H1 (cell line): ENCODE measurements at regions not wholly inside any gene's neighbourhood (a gene's known extent, or its start where the extent isn't known, plus 50 kb on each side); places are given as distances from the start of the nearest gene placed in this dataset.

ENCODE experiments used
- CTCF ChIA-PET: fragments of 300-600 bp; sonication (Branson Sonifier 250); formaldehyde crosslinking; loops from one replicate; lab custom pipeline; 2021; ENCODE audit not compliant: partially characterized antibody; lab: Charles Lee
- POLR2A ChIA-PET: fragments of 300-600 bp; sonication (Branson Sonifier 250); formaldehyde crosslinking; loops from one replicate; lab custom pipeline; 2021; ENCODE audit warnings: inconsistent platforms; ENCODE audit not compliant: partially characterized antibody; lab: Charles Lee
- DNase-seq, 2 experiments: peaks; one replicate each; pipeline versions ENCODE4 v3.0.0 to v3.0.0-alpha.2; 2010 to 2022; ENCODE audit warnings: low spot score in 2 of 2, low read depth in 1 of 2, mixed read lengths in 1 of 2
- FAIRE-seq: peaks from 2 replicates; lab custom pipeline; 2011; peaks lifted over from hg19 to GRCh38; lab: Jason Lieb, UNC
- H2AFZ ChIP-seq: 2 replicates; pipeline ENCODE4 v1.8.1; 2012; ENCODE audit warnings: low read length, inconsistent platforms
- H2AK5ac ChIP-seq: 2 replicates; pipeline ENCODE4 v1.6.1; 2013; ENCODE audit warnings: low read depth, low read length
- H2BK120ac ChIP-seq: replicated peaks from 2 replicates; pipeline ENCODE3; 2013; ENCODE audit warnings: low read depth, low read length, inconsistent platforms
- H2BK12ac ChIP-seq: 2 replicates; pipeline ENCODE4 v1.6.1; 2013; ENCODE audit warnings: low read depth, low read length
- H2BK15ac ChIP-seq: 2 replicates; pipeline ENCODE4 v1.6.1; 2013; ENCODE audit warnings: low read length
- H2BK20ac ChIP-seq: 2 replicates; pipeline ENCODE4 v1.6.1; 2013; ENCODE audit warnings: low read length
- H2BK5ac ChIP-seq: 2 replicates; pipeline ENCODE4 v1.6.1; 2013; ENCODE audit warnings: low read depth, low read length
- H3K14ac ChIP-seq: 2 replicates; pipeline ENCODE4 v1.6.1; 2013; ENCODE audit warnings: inconsistent platforms; ENCODE audit not compliant: insufficient read length
- H3K18ac ChIP-seq: 2 replicates; pipeline ENCODE4 v1.6.1; 2013; ENCODE audit warnings: low read length; ENCODE audit errors: extremely low read depth
- H3K23ac ChIP-seq: 2 replicates; pipeline ENCODE4 v1.6.1; 2013; ENCODE audit warnings: inconsistent platforms; ENCODE audit not compliant: insufficient read length
- H3K23me2 ChIP-seq: 2 replicates; pipeline ENCODE4 v1.6.1; 2013; ENCODE audit warnings: low read depth, low read length
- H3K27ac ChIP-seq: 2 replicates; pipeline ENCODE4 v1.6.1; 2011; ENCODE audit warnings: low read depth, low read length, inconsistent platforms
- H3K27me3 ChIP-seq, 4 experiments: replicated peaks in 1 of 4; 1 replicate in 1 of 4; 2 replicates in 3 of 4; pipeline versions ENCODE4 v1.6.1 to v1.8.1; 2011 to 2013; ENCODE audit warnings: low read length in 3 of 4, mild to moderate bottlenecking in 3 of 4, inconsistent platforms in 2 of 4, mixed read lengths in 2 of 4, moderate library complexity in 1 of 4; ENCODE audit not compliant: control insufficient read depth in 3 of 4, insufficient read depth in 3 of 4; ENCODE audit errors: extremely low read depth in 1 of 4
- H3K36me3 ChIP-seq, 4 experiments: 2 replicates each; pipeline versions ENCODE4 v1.6.1 to v1.8.1; 2011 to 2013; ENCODE audit warnings: mild to moderate bottlenecking in 4 of 4, low read length in 3 of 4, moderate library complexity in 2 of 4, control low read depth in 1 of 4, inconsistent platforms in 1 of 4; ENCODE audit not compliant: insufficient read depth in 4 of 4, control insufficient read depth in 2 of 4
- H3K4ac ChIP-seq: replicated peaks from 2 replicates; pipeline ENCODE3; 2013; ENCODE audit warnings: low read length, low read depth, mixed read lengths, inconsistent platforms; ENCODE audit not compliant: insufficient read length
- H3K4me1 ChIP-seq, 4 experiments: replicated peaks in 1 of 4; 1 replicate in 1 of 4; 2 replicates in 3 of 4; pipeline versions ENCODE4 v1.6.1 to v1.8.1; 2011 to 2013; ENCODE audit warnings: low read length in 3 of 4, inconsistent platforms in 2 of 4, mixed read lengths in 1 of 4; ENCODE audit not compliant: insufficient read depth in 4 of 4, control insufficient read depth in 3 of 4
- H3K4me2 ChIP-seq, 2 experiments: 2 replicates each; pipeline versions ENCODE4 v1.6.1 to v1.8.1; 2011 to 2013; ENCODE audit warnings: low read depth in 2 of 2, low read length in 2 of 2, control low read depth in 1 of 2, inconsistent platforms in 1 of 2, mild to moderate bottlenecking in 1 of 2; ENCODE audit not compliant: insufficient read depth in 1 of 2
- H3K4me3 ChIP-seq, 4 experiments: fragments of 200-600, 300-600 bp in 1 of 4; sonication (generic), shearing (Covaris generic), sonication (Bioruptor Twin) in 1 of 4; 2 replicates each; pipeline versions ENCODE4 v1.5.1 to v1.8.1; 2011 to 2016; ENCODE audit warnings: low read length in 4 of 4, low read depth in 3 of 4, control low read depth in 2 of 4, inconsistent platforms in 2 of 4, mild to moderate bottlenecking in 2 of 4, mixed read lengths in 1 of 4, moderate library complexity in 1 of 4; ENCODE audit not compliant: insufficient read depth in 2 of 4; ENCODE audit errors: extremely low read depth in 1 of 4
- H3K56ac ChIP-seq: replicated peaks from 2 replicates; pipeline ENCODE3; 2013; ENCODE audit warnings: low read depth, mild to moderate bottlenecking, mixed read lengths, low read length, inconsistent platforms; ENCODE audit not compliant: insufficient read length
- H3K79me1 ChIP-seq: 2 replicates; pipeline ENCODE4 v1.6.1; 2013; ENCODE audit warnings: low read depth, low read length, control low read depth
- H3K79me2 ChIP-seq, 2 experiments: 2 replicates each; pipeline versions ENCODE4 v1.6.1 to v1.8.1; 2012 to 2013; ENCODE audit warnings: low read length in 2 of 2, mild to moderate bottlenecking in 2 of 2, inconsistent platforms in 1 of 2; ENCODE audit not compliant: insufficient read depth in 2 of 2, control insufficient read depth in 1 of 2
- H3K9ac ChIP-seq, 4 experiments: replicated peaks in 1 of 4; 1 replicate in 1 of 4; 2 replicates in 3 of 4; pipeline versions ENCODE4 v1.6.1 to v1.8.1; 2011 to 2013; ENCODE audit warnings: low read depth in 3 of 4, low read length in 3 of 4, control low read depth in 2 of 4, mild to moderate bottlenecking in 2 of 4, moderate library complexity in 2 of 4, inconsistent platforms in 1 of 4; ENCODE audit errors: extremely low read depth in 1 of 4
- H3K9me3 ChIP-seq, 2 experiments: 2 replicates each; pipeline versions ENCODE4 v1.6.1 to v1.8.1; 2012 to 2013; ENCODE audit warnings: mild to moderate bottlenecking in 2 of 2, moderate library complexity in 2 of 2, control low read depth in 1 of 2, inconsistent platforms in 1 of 2, low read depth in 1 of 2, low read length in 1 of 2, mixed read lengths in 1 of 2; ENCODE audit not compliant: insufficient read depth in 2 of 2
- H4K20me1 ChIP-seq, 2 experiments: replicated peaks in 1 of 2; 2 replicates each; pipeline versions ENCODE3 to v1.8.1; 2011 to 2013; ENCODE audit warnings: inconsistent platforms in 2 of 2, low read length in 2 of 2, mild to moderate bottlenecking in 1 of 2; ENCODE audit not compliant: insufficient read depth in 2 of 2, control insufficient read depth in 1 of 2
- H4K5ac ChIP-seq: 2 replicates; pipeline ENCODE4 v1.6.1; 2013; ENCODE audit warnings: low read length, low read depth, mixed read lengths, inconsistent platforms; ENCODE audit not compliant: insufficient read length
- H4K8ac ChIP-seq: 2 replicates; pipeline ENCODE4 v1.8.0; 2013; ENCODE audit warnings: mild to moderate bottlenecking, moderate library complexity, low read length, inconsistent platforms; ENCODE audit not compliant: insufficient read depth; ENCODE audit errors: extremely low read depth
- H4K91ac ChIP-seq: replicated peaks from 2 replicates; pipeline ENCODE3; 2013; ENCODE audit warnings: low read length, mixed read lengths, inconsistent platforms; ENCODE audit not compliant: insufficient read length
- ATF2 ChIP-seq: IDR thresholded peaks from 2 replicates; pipeline ENCODE4 v1.6.1; 2012; ENCODE audit warnings: low read length, inconsistent platforms
- CEBPB ChIP-seq: IDR thresholded peaks from 2 replicates; pipeline ENCODE4 v1.6.1; 2012; ENCODE audit warnings: low read depth, low read length
- EP300 ChIP-seq, 2 experiments: IDR thresholded peaks; 1 replicate in 1 of 2; 2 replicates in 1 of 2; pipeline ENCODE4 v1.6.1; 2011 to 2012; ENCODE audit warnings: low read depth in 2 of 2, low read length in 2 of 2, mild to moderate bottlenecking in 2 of 2, borderline replicate concordance in 1 of 2, inconsistent platforms in 1 of 2, moderate library complexity in 1 of 2
- GTF2F1 ChIP-seq: IDR thresholded peaks from 2 replicates; pipeline ENCODE4 v1.6.1; 2012; ENCODE audit warnings: low read depth, low read length, improper control_type of control experiment, borderline replicate concordance
- KDM4A ChIP-seq: IDR thresholded peaks from one replicate; pipeline ENCODE4 v1.7.1; 2012; ENCODE audit warnings: low read depth, mild to moderate bottlenecking, moderate library complexity, low read length, inconsistent platforms; ENCODE audit not compliant: severe bottlenecking
- SAP30 ChIP-seq: fragments of 300-600 bp; sonication (generic); IDR thresholded peaks from 2 replicates; pipeline ENCODE4 v1.7.1; 2012; ENCODE audit warnings: low read length, moderate library complexity, mild to moderate bottlenecking, inconsistent platforms; ENCODE audit not compliant: insufficient read depth, insufficient replicate concordance
- WGBS, 2 experiments: shearing (Covaris generic) in 1 of 2; methylation state at CpG; one replicate each; pipeline versions ENCODE4 v1.1.6 to v1.1.7; 2013 to 2015; ENCODE audit warnings: low lambda C conversion rate in 2 of 2, mixed read lengths in 2 of 2, inconsistent platforms in 1 of 2, low coverage in 1 of 2, missing lambda C conversion rate in 1 of 2; ENCODE audit not compliant: insufficient replicate concordance in 2 of 2, insufficient coverage in 1 of 2, insufficient read length in 1 of 2; ENCODE audit errors: extremely low coverage in 1 of 2, missing lambda C conversion rate in 1 of 2; 5-methylcytosine and 5-hydroxymethylcytosine counted together

- Histone ChIP-seq H3K18ac (no peak overlapping the region), H2BK5ac (no peak overlapping the region), H3K4me2 (no peak overlapping the region), H3K27me3 (no peaks in the 10 kb centered on the region), H4K5ac (no peak overlapping the region), H3K4me3 (no peak overlapping the region), H3K79me1 (no peaks in the 10 kb centered on the region), H2BK15ac (no peak overlapping the region), H2AK5ac (no peak overlapping the region), H3K56ac (no peak overlapping the region), H3K9me3 (no peaks in the 10 kb centered on the region), H3K4ac (no peak overlapping the region), H2BK120ac (no peak overlapping the region), H3K4me1 (peaks cover 0 to 4% (median 0%) of the 10 kb centered on the region in 4 experiments; a peak in 1 of 7 replicates), H2AFZ (no peak overlapping the region), H3K27ac (no peak overlapping the region), H3K23me2 (no peaks in the 10 kb centered on the region; the same call in 1 of the 2 replicates), H3K14ac (no peak overlapping the region), H3K23ac (no peak overlapping the region), H4K20me1 (no peaks in the 10 kb centered on the region), H4K8ac (no peak overlapping the region), H2BK12ac (no peak overlapping the region), H3K36me3 (no peaks in the 10 kb centered on the region), H3K9ac (no peak overlapping the region), H4K91ac (no peak overlapping the region), H3K79me2 (no peaks in the 10 kb centered on the region), H2BK20ac (no peak overlapping the region)
- ChIA-PET POLR2A (no interaction called here), CTCF (interaction anchor here (1.0 kb wide), 1 partner anchor 9 kb away, joined by 4 read pairs; no protein-coding TSS in a partner anchor)
- 100% methylated on average over 2 of the region's 2 CpGs; no CpG with 5 or more reads in 1 of the 2 experiments for WGBS, 2 experiments
- FAIRE-seq, result no peak
- no peak for DNase-seq
- no peak for TF ChIP-seq ATF2
- TF ChIP-seq GTF2F1, result no peak
- TF ChIP-seq SAP30, result no peak
- no peak for TF ChIP-seq KDM4A
- TF ChIP-seq CEBPB, result no peak
- no peak for TF ChIP-seq EP300 (IDR thresholded peaks at IDR 0.05; ENCODE audit: borderline replicate concordance in 1 of 2, low read depth in 2 of 2, low read length in 2 of 2)
Observed at GRCh38 chr3:6113338-6113737, 747.6 kb upstream of the GRM7 start.
